ENCODE measurements at regions not wholly inside any gene's neighbourhood (a gene's known extent, or its start where the extent isn't known, plus 50 kb on each side); places are given as distances from the start of the nearest gene placed in this dataset.

DNA sequence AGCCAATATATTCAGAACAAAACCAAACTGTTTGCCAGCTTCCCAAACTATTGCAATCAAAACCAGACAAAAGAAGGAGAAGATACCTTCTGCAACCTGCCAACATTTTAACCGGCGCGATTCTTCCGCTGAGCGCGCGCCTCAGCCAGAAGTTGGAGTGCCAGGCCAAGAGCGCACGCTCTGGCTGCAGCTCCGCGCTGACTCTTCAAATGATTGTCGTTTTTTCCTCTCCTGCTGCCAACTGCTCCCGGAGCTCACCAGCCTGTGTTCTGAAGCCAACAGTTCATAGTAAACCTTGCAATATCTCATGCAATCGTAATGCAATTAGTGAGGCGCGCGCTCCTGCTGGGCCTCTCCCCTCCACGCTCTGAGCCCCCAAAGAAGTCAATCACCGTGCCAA is 259.7 kb upstream of the MGMT start:
- Histone ChIP-seq H3K4me2 (ENCODE audit: insufficient read depth, low read length) (no peak overlapping the region), H3K36me3 (ENCODE audit: control insufficient read depth, insufficient read depth, low read length) (no peaks in the 10 kb centered on the region), H3K79me2 (ENCODE audit: control insufficient read depth, insufficient read depth, low read length) (no peaks in the 10 kb centered on the region), H3K27ac (ENCODE audit: extremely low read depth, low read depth, low read length) (no peak overlapping the region), H3K4me1 (replicated peaks in 1 of 2; ENCODE audit: control insufficient read depth in 2 of 2, insufficient read depth in 2 of 2, low read length in 2 of 2) (no peaks in the 10 kb centered on the region), H3K4me3 (no peak overlapping the region), H2AFZ (ENCODE audit: low read depth, low read length) (no peak overlapping the region), H3K9ac (ENCODE audit: insufficient read depth in 1 of 2, low read depth in 2 of 2, low read length in 2 of 2) (no peak overlapping the region), H4K20me1 (replicated peaks; ENCODE audit: control insufficient read depth, insufficient read depth, low read length) (no peaks in the 10 kb centered on the region), H3K27me3 (ENCODE audit: control insufficient read depth in 2 of 2, insufficient read depth in 2 of 2, low read length in 2 of 2) (no peaks in the 10 kb centered on the region), H3K9me3 (replicated peaks; ENCODE audit: control insufficient read depth, insufficient read depth, low read depth, low read length) (no peaks in the 10 kb centered on the region), H3K9me1 (ENCODE audit: control insufficient read depth, insufficient read depth, low read length) (no peaks in the 10 kb centered on the region)
- FAIRE-seq (no peak), ATAC-seq (no peak), DNase-seq (ENCODE audit: extremely low read depth in 1 of 4, low spot score in 3 of 4) (no peak)
- BruUV-seq (replicated peaks): no TSS peak
- ChIA-PET POLR2A (no interaction called here), CTCF (ENCODE audit: low intra/inter-chr PET ratio) (no interaction called here)
- intact Hi-C loops (cut with micrococcal nuclease) (no loop called here), in situ Hi-C loops (cut with MboI) (no loop called here)
- WGBS (ENCODE audit: insufficient coverage, low coverage, missing lambda C conversion rate): 9% methylated on average over 15 of the region's 19 CpGs
- TF ChIP-seq NCOA1 (IDR thresholded peaks at IDR 0.05; ENCODE audit: low read depth): no peak
- no peak for TF ChIP-seq MEIS2 (IDR thresholded peaks at IDR 0.05; ENCODE audit: partially characterized antibody)
- TF ChIP-seq RFX5 (IDR thresholded peaks at IDR 0.05; ENCODE audit: low read depth, low read length): no peak
- TF ChIP-seq, protein P1, sequence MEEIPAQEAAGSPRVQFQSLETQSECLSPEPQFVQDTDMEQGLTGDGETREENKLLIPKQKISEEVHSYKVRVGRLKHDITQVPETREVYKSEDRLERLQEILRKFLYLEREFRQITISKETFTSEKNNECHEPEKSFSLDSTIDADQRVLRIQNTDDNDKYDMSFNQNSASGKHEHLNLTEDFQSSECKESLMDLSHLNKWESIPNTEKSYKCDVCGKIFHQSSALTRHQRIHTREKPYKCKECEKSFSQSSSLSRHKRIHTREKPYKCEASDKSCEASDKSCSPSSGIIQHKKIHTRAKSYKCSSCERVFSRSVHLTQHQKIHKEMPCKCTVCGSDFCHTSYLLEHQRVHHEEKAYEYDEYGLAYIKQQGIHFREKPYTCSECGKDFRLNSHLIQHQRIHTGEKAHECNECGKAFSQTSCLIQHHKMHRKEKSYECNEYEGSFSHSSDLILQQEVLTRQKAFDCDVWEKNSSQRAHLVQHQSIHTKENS (CRISPR knock-in tag; IDR thresholded peaks at IDR 0.05): no peak
- no peak for TF ChIP-seq ZKSCAN1 (IDR thresholded peaks at IDR 0.05; ENCODE audit: low read depth, low read length)
- TF ChIP-seq GABPA (tag; conservative IDR thresholded peaks at IDR 0.05; ENCODE audit: low read depth): no peak
- TF ChIP-seq, protein P2, sequence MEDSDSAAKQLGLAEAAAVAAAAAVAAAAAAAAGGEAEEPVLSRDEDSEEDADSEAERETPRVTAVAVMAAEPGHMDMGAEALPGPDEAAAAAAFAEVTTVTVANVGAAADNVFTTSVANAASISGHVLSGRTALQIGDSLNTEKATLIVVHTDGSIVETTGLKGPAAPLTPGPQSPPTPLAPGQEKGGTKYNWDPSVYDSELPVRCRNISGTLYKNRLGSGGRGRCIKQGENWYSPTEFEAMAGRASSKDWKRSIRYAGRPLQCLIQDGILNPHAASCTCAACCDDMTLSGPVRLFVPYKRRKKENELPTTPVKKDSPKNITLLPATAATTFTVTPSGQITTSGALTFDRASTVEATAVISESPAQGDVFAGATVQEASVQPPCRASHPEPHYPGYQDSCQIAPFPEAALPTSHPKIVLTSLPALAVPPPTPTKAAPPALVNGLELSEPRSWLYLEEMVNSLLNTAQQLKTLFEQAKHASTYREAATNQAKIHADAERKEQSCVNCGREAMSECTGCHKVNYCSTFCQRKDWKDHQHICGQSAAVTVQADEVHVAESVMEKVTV (CRISPR knock-in tag; IDR thresholded peaks at IDR 0.05): no peak
- TF ChIP-seq, protein P3, sequence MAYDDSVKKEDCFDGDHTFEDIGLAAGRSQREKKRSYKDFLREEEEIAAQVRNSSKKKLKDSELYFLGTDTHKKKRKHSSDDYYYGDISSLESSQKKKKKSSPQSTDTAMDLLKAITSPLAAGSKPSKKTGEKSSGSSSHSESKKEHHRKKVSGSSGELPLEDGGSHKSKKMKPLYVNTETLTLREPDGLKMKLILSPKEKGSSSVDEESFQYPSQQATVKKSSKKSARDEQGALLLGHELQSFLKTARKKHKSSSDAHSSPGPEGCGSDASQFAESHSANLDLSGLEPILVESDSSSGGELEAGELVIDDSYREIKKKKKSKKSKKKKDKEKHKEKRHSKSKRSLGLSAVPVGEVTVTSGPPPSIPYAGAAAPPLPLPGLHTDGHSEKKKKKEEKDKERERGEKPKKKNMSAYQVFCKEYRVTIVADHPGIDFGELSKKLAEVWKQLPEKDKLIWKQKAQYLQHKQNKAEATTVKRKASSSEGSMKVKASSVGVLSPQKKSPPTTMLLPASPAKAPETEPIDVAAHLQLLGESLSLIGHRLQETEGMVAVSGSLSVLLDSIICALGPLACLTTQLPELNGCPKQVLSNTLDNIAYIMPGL (CRISPR knock-in tag; IDR thresholded peaks at IDR 0.05): no peak
- TF ChIP-seq FOXM1 (IDR thresholded peaks at IDR 0.05; ENCODE audit: low read depth): no peak
- no peak for TF ChIP-seq FOXM1 (CRISPR knock-in tag; IDR thresholded peaks at IDR 0.05; ENCODE audit: low read depth)
- no peak for TF ChIP-seq BCLAF1 (IDR thresholded peaks at IDR 0.05; ENCODE audit: borderline replicate concordance in 1 of 2, control insufficient read depth in 1 of 2, low read depth in 2 of 2, low read length in 1 of 2)
- TF ChIP-seq SMAD3 (CRISPR knock-in tag; conservative IDR thresholded peaks at IDR 0.05): no peak
- no peak for TF ChIP-seq CREB5 (CRISPR knock-in tag; IDR thresholded peaks at IDR 0.05)
- TF ChIP-seq MAX (CRISPR knock-in tag; IDR thresholded peaks at IDR 0.05): no peak

Data from K562 (cell line).